ENCODE measurements at regions not wholly inside any gene's neighbourhood (a gene's known extent, or its start where the extent isn't known, plus 50 kb on each side); places are given as distances from the start of the nearest gene placed in this dataset.
A peak's percentile ranks its signal among the peaks of the same experiment; 100 is the strongest.

- peak; percentile 80 for DNase-seq (ENCODE audit: insufficient read length, low spot score, missing footprints)
- H3K36me3 ChIP-seq (ENCODE audit: insufficient read depth, low read length): no peaks in the 10 kb centered on the region
- no peaks in the 10 kb centered on the region for H3K27me3 ChIP-seq (ENCODE audit: insufficient read depth, low read length)
- H3K4me1 ChIP-seq (ENCODE audit: insufficient read depth, low read length): no peaks in the 10 kb centered on the region
- H3K9me3 ChIP-seq (ENCODE audit: low read depth, low read length): no peaks in the 10 kb centered on the region
- H3K79me2 ChIP-seq (ENCODE audit: insufficient read depth, low read length): no peaks in the 10 kb centered on the region
- no peak overlapping the region for H2AFZ ChIP-seq (ENCODE audit: low read length)
- H4K20me1 ChIP-seq (ENCODE audit: insufficient read depth, low read length): no peaks in the 10 kb centered on the region
- no peak overlapping the region for H3K27ac ChIP-seq (ENCODE audit: low read depth, low read length)
- H3K4me3 ChIP-seq (ENCODE audit: insufficient read depth, low read length): no peak overlapping the region
- no peak for TF ChIP-seq CTCF (IDR thresholded peaks at IDR 0.05; ENCODE audit: extremely low read depth, low read depth, low read length)
- H3K4me2 ChIP-seq (ENCODE audit: insufficient read depth, low read length): no peak overlapping the region
Measured at GRCh38 chr6:170162011-170162774, 128.7 kb downstream of the DLL1 start.

- DNase-seq (ENCODE audit: insufficient read length, low spot score, missing footprints): peak; percentile 86
- Histone ChIP-seq H2AFZ (ENCODE audit: low read length) (no peak overlapping the region), H3K4me2 (ENCODE audit: insufficient read depth, low read length) (no peak overlapping the region), H4K20me1 (ENCODE audit: insufficient read depth, low read length) (no peaks in the 10 kb centered on the region), H3K27ac (ENCODE audit: low read depth, low read length) (no peak overlapping the region), H3K79me2 (ENCODE audit: insufficient read depth, low read length) (no peaks in the 10 kb centered on the region), H3K36me3 (ENCODE audit: insufficient read depth, low read length) (no peaks in the 10 kb centered on the region), H3K27me3 (ENCODE audit: insufficient read depth, low read length) (no peaks in the 10 kb centered on the region), H3K4me1 (ENCODE audit: insufficient read depth, low read length) (no peaks in the 10 kb centered on the region), H3K4me3 (ENCODE audit: insufficient read depth, low read length) (no peak overlapping the region), H3K9me3 (ENCODE audit: low read depth, low read length) (no peaks in the 10 kb centered on the region)
- no peak for TF ChIP-seq CTCF (IDR thresholded peaks at IDR 0.05; ENCODE audit: extremely low read depth, low read depth, low read length)
Measured at GRCh38 chr6:170160628-170161611, 130.0 kb downstream of the DLL1 start.

GRCh38 chr6:170160031-170160627 lies 130.7 kb downstream of the DLL1 start:
- Histone ChIP-seq H2AFZ (ENCODE audit: low read length) (no peak overlapping the region), H3K27me3 (ENCODE audit: insufficient read depth, low read length) (no peaks in the 10 kb centered on the region), H3K4me1 (ENCODE audit: insufficient read depth, low read length) (no peaks in the 10 kb centered on the region), H4K20me1 (ENCODE audit: insufficient read depth, low read length) (no peaks in the 10 kb centered on the region), H3K9me3 (ENCODE audit: low read depth, low read length) (no peaks in the 10 kb centered on the region), H3K4me3 (ENCODE audit: insufficient read depth, low read length) (no peak overlapping the region), H3K79me2 (ENCODE audit: insufficient read depth, low read length) (no peaks in the 10 kb centered on the region), H3K27ac (ENCODE audit: low read depth, low read length) (no peak overlapping the region), H3K4me2 (ENCODE audit: insufficient read depth, low read length) (no peak overlapping the region), H3K36me3 (ENCODE audit: insufficient read depth, low read length) (no peaks in the 10 kb centered on the region)
- DNase-seq (ENCODE audit: insufficient read length, low spot score, missing footprints): peak; percentile 68
- no peak for TF ChIP-seq CTCF (IDR thresholded peaks at IDR 0.05; ENCODE audit: extremely low read depth, low read depth, low read length)

All from osteoblast (primary cell).